Activated CD8-positive, alpha-beta T cell treated with anti-CD3 and anti-CD28 coated beads for 36 hours (primary cell): ENCODE measurements at regions not wholly inside any gene's neighbourhood (a gene's known extent, or its start where the extent isn't known, plus 50 kb on each side); places are given as distances from the start of the nearest gene placed in this dataset.

Source experiments
- ATAC-seq: fragments of 200-7000 bp; cut with Tn5 transposase; one replicate; pipeline ENCODE4 v1.10.0; 2021; ENCODE audit warnings: mild to moderate bottlenecking, moderate library complexity
- CTCF ChIA-PET: fragments of 350-600 bp; sonication (Branson Sonifier 250); formaldehyde crosslinking; loops from one replicate; lab custom pipeline; 2021; ENCODE audit warnings: antibody characterized with exemption; lab: Charles Lee
- POLR2A ChIA-PET: fragments of 350-600 bp; sonication (Branson Sonifier 250); formaldehyde crosslinking; loops from one replicate; lab custom pipeline; 2021; ENCODE audit warnings: antibody characterized with exemption; lab: Charles Lee
- DNase-seq: peaks from one replicate; pipeline ENCODE4 v3.0.0-alpha.2; 2020
- H3K27ac Mint-ChIP-seq: one replicate; pipeline ENCODE4 v1.8.0; 2021; ENCODE audit warnings: mild to moderate bottlenecking, mixed read lengths
- H3K27me3 Mint-ChIP-seq: one replicate; pipeline ENCODE4 v1.8.0; 2021; ENCODE audit warnings: mixed read lengths
- H3K36me3 Mint-ChIP-seq: one replicate; pipeline ENCODE4 v1.8.0; 2021; ENCODE audit warnings: low read depth, mixed read lengths
- H3K4me1 Mint-ChIP-seq: one replicate; pipeline ENCODE4 v1.8.0; 2021; ENCODE audit warnings: low read depth, mixed read lengths
- H3K4me3 Mint-ChIP-seq: one replicate; pipeline ENCODE4 v1.8.0; 2021; ENCODE audit warnings: mild to moderate bottlenecking, moderate library complexity, mixed read lengths
- H3K9me3 Mint-ChIP-seq: one replicate; pipeline ENCODE4 v1.8.0; 2021; ENCODE audit warnings: mixed read lengths
- CTCF ChIP-seq: fragments of 200-600 bp; IDR thresholded peaks from one replicate; pipeline ENCODE4 v1.8.0; 2022; ENCODE audit warnings: antibody characterized with exemption, mild to moderate bottlenecking
- intact Hi-C: fragments of 100-400 bp; cut with micrococcal nuclease; formaldehyde crosslinking; loops from one replicate; pipeline ENCODE4 v1.10.0; 2022

GRCh38 chr9:135216236-135216635, 128.8 kb downstream of the OLFM1 start:
- DNase-seq (no peak), ATAC-seq (no peak)
- ChIA-PET CTCF (no interaction called here), POLR2A (no interaction called here)
- intact Hi-C loops, result no loop called here
- Mint-ChIP-seq H3K9me3 (peaks cover 2% of the 10 kb centered on the region), H3K27ac (no peak overlapping the region), H3K4me1 (no peaks in the 10 kb centered on the region), H3K36me3 (no peaks in the 10 kb centered on the region), H3K4me3 (no peak overlapping the region), H3K27me3 (peaks cover 9% of the 10 kb centered on the region)
- no peak for TF ChIP-seq CTCF

GRCh38 chr9:135216791-135217441, 129.4 kb downstream of the OLFM1 start:
- peaks cover 9% of the 10 kb centered on the region for H3K27me3 Mint-ChIP-seq
- ChIA-PET POLR2A (interaction anchor here (0.5 kb wide), 1 partner anchor 976 kb away, joined by 3 read pairs; no protein-coding TSS in a partner anchor), CTCF (no interaction called here)
- H3K4me3 Mint-ChIP-seq, result no peak overlapping the region
- H3K27ac Mint-ChIP-seq, result no peak overlapping the region
- no peaks in the 10 kb centered on the region for H3K4me1 Mint-ChIP-seq
- intact Hi-C loops, result no loop called here
- H3K36me3 Mint-ChIP-seq, result no peaks in the 10 kb centered on the region
- H3K9me3 Mint-ChIP-seq, result peaks cover 2% of the 10 kb centered on the region
- ATAC-seq (no peak), DNase-seq (no peak)
- TF ChIP-seq CTCF, result no peak

- Mint-ChIP-seq H3K36me3 (no peaks in the 10 kb centered on the region), H3K4me3 (no peak overlapping the region), H3K27ac (no peak overlapping the region), H3K9me3 (no peaks in the 10 kb centered on the region), H3K27me3 (peaks cover 9% of the 10 kb centered on the region), H3K4me1 (no peaks in the 10 kb centered on the region)
- no peak for TF ChIP-seq CTCF
- ATAC-seq (no peak), DNase-seq (no peak)
- ChIA-PET POLR2A (interaction anchor here (0.5 kb wide), 1 partner anchor 975 kb away, joined by 3 read pairs; no protein-coding TSS in a partner anchor), CTCF (no interaction called here)
- intact Hi-C loops, result no loop called here
Measured at GRCh38 chr9:135217836-135218235, 130.4 kb downstream of the OLFM1 start.

DNA sequence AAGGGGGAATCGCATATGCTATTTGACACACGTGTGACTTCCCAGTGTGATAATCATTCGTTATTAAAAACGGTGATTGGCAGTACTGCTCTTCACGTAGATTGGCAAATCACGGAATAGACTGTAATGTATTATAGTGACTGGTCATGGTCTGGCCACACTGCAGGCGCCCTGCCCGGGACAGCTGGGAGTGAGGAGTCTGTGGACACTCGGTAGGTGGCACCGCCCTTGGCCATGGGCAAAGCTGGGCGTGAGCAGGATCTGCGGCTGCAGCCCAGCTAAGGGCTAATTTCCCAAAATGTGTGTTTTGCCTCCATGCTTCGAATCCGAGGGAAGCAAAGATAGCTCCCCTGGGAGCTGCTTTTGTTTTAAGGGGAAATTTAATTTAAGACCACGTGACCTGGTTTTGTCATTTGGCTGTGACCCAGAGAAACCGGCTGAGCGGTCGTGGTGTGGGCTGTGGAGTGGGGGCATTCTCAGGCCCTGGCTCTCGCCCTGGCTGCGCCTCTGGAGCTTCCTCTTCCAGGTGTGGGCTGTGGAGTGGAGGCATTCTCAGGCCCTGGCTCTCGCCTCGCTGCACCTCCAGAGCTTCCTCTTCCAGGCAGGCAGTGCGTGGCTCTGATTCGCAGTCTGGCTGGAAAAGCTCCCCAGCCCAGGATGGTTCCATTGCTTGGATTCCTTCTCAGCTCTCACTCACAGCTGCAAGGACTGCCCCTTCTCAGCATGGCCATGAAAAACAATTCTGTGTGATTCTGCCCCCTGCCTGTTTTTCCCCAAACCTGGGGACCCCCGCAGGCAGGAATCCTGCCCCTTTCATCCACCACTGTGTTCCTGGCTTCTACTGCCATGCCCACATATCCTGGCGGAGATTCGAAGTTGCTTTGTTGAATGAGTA, 131.1 kb downstream of the OLFM1 start:
- no peaks in the 10 kb centered on the region for H3K36me3 Mint-ChIP-seq
- ChIA-PET CTCF (no interaction called here), POLR2A (no interaction called here)
- no peak overlapping the region for H3K4me3 Mint-ChIP-seq
- peaks cover 7% of the 10 kb centered on the region for H3K27me3 Mint-ChIP-seq
- DNase-seq (no peak), ATAC-seq (no peak)
- TF ChIP-seq CTCF, result no peak
- H3K9me3 Mint-ChIP-seq, result no peaks in the 10 kb centered on the region
- H3K4me1 Mint-ChIP-seq, result no peaks in the 10 kb centered on the region
- no peak overlapping the region for H3K27ac Mint-ChIP-seq
- intact Hi-C loops, result no loop called here
